GM10266 (cell line): ENCODE measurements at regions not wholly inside any gene's neighbourhood (a gene's known extent, or its start where the extent isn't known, plus 50 kb on each side); places are given as distances from the start of the nearest gene placed in this dataset.

Experiments used
- DNase-seq: peaks from one replicate; pipeline ENCODE4 v3.0.0; 2012; ENCODE audit errors: extremely low spot score
- TF ChIP-seq, protein P1 (sequence below): IDR thresholded peaks from 2 replicates; pipeline ENCODE4 v1.5.1; 2012; ENCODE audit warnings: mild to moderate bottlenecking, low read depth; ENCODE audit not compliant: control insufficient read depth, insufficient read depth; ENCODE audit errors: missing control alignments

DNA sequence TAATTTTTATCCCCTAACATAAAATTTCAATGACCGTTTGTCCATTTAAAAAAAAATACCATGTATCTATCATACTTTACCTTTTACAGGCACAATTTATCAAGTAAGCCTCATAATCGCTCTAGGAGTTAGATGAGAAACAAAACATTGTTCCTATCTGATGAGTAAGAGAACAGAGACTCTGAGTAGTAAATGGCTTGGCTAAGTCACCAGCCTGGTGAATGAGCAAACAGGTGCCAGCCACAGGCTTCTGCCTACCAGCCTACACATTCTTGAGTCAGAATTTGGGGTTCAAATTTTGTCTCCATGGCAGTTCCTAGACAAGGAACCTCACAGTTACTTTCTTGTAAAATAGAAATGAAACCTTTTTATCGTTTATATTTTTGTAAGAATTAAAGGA lies 235.4 kb downstream of the HGF start:
- DNase-seq: no peak

DNA sequence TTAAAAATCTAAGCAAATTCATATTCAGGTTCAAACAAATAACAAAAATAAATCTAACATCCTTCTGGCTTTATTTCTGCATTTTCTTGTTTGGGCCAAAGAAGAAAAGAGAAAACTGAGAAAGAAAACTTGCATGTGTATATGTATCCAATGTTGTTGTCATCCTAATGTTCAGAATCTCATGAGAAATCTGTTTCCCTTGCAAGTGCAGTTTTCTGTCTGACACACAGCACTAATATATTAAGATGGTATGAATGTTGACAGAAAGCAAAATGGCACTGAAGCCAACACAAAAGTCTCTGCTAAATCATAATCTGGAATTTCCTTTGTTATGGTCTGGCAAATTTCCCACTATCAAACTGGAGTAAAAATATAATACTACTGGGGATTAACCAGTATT lies 235.9 kb downstream of the HGF start:
- no peak for DNase-seq

More for the DNA sequence above, 235.4 kb downstream of the HGF start:
- TF ChIP-seq, protein P1, sequence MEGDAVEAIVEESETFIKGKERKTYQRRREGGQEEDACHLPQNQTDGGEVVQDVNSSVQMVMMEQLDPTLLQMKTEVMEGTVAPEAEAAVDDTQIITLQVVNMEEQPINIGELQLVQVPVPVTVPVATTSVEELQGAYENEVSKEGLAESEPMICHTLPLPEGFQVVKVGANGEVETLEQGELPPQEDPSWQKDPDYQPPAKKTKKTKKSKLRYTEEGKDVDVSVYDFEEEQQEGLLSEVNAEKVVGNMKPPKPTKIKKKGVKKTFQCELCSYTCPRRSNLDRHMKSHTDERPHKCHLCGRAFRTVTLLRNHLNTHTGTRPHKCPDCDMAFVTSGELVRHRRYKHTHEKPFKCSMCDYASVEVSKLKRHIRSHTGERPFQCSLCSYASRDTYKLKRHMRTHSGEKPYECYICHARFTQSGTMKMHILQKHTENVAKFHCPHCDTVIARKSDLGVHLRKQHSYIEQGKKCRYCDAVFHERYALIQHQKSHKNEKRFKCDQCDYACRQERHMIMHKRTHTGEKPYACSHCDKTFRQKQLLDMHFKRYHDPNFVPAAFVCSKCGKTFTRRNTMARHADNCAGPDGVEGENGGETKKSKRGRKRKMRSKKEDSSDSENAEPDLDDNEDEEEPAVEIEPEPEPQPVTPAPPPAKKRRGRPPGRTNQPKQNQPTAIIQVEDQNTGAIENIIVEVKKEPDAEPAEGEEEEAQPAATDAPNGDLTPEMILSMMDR: no peak

GRCh38 chr7:81533426-81533825 lies 236.4 kb downstream of the HGF start:
- TF ChIP-seq, protein P1: no peak
- no peak for DNase-seq

More for the DNA sequence above, 235.9 kb downstream of the HGF start:
- TF ChIP-seq, protein P1: no peak

GRCh38 chr7:81529785-81530184 lies 240.1 kb downstream of the HGF start:
- TF ChIP-seq, protein P1: no peak
- no peak for DNase-seq

- TF ChIP-seq, protein P1: no peak
- no peak for DNase-seq
Observed at GRCh38 chr7:81527651-81528050, 242.2 kb downstream of the HGF start.

- DNase-seq: no peak
- TF ChIP-seq, protein P1: no peak
Observed at GRCh38 chr7:81526971-81527370, 242.9 kb downstream of the HGF start.

GRCh38 chr7:81525841-81526240 lies 244.0 kb downstream of the HGF start:
- DNase-seq: no peak
- TF ChIP-seq, protein P1: no peak
